Keratinocyte (primary cell): ENCODE measurements at regions not wholly inside any gene's neighbourhood (a gene's known extent, or its start where the extent isn't known, plus 50 kb on each side); places are given as distances from the start of the nearest gene placed in this dataset.

Experiments
- EZH2 ChIP-seq: IDR thresholded peaks from one replicate; pipeline ENCODE4 v1.6.1; 2012; ENCODE audit warnings: inconsistent platforms, mild to moderate bottlenecking, low read length, moderate library complexity
- TF ChIP-seq, protein P1 (sequence below), 3 experiments: IDR thresholded peaks in 1 of 3; conservative IDR thresholded peaks in 1 of 3; optimal IDR thresholded peaks in 1 of 3; 2 replicates in 2 of 3; 3 replicates in 1 of 3; pipeline versions ENCODE3 to v1.5.1; 2011; ENCODE audit warnings: low read length in 3 of 3, mild to moderate bottlenecking in 3 of 3, moderate library complexity in 2 of 3, control low read depth in 1 of 3, inconsistent platforms in 1 of 3; ENCODE audit not compliant: insufficient read depth in 2 of 3; ENCODE audit errors: extremely low read depth in 1 of 3

DNA sequence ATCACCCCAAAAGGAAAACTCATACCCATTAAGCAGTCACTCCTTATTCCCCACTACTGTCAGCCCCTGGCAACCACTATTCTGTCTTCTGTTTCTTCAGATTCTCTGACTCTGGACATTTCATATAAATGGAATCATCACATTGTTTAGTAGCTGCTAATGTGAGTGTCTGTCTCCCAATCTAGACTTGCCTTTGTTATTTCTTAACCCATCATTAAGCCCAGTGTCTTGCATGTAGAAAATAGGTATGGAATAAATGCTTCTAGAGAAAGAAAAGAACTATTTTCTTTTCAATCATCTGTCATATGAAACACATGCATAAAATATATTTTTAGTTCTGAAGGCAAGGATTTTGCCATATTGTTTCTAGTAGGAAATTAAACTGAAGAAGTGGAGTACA lies 610.0 kb downstream of the PLPP3 start:
- TF ChIP-seq, protein P1, sequence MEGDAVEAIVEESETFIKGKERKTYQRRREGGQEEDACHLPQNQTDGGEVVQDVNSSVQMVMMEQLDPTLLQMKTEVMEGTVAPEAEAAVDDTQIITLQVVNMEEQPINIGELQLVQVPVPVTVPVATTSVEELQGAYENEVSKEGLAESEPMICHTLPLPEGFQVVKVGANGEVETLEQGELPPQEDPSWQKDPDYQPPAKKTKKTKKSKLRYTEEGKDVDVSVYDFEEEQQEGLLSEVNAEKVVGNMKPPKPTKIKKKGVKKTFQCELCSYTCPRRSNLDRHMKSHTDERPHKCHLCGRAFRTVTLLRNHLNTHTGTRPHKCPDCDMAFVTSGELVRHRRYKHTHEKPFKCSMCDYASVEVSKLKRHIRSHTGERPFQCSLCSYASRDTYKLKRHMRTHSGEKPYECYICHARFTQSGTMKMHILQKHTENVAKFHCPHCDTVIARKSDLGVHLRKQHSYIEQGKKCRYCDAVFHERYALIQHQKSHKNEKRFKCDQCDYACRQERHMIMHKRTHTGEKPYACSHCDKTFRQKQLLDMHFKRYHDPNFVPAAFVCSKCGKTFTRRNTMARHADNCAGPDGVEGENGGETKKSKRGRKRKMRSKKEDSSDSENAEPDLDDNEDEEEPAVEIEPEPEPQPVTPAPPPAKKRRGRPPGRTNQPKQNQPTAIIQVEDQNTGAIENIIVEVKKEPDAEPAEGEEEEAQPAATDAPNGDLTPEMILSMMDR (optimal IDR thresholded peaks at IDR 0.05 in 1 of 3, IDR thresholded peaks at IDR 0.05 in 1 of 3, conservative IDR thresholded peaks at IDR 0.05 in 1 of 3; ENCODE audit: extremely low read depth in 1 of 3, insufficient read depth in 2 of 3, low read length in 3 of 3): no peak
- no peak for TF ChIP-seq EZH2
